CD4-positive, alpha-beta T cell (primary cell): ENCODE measurements at regions not wholly inside any gene's neighbourhood (a gene's known extent, or its start where the extent isn't known, plus 50 kb on each side); places are given as distances from the start of the nearest gene placed in this dataset.

Experiments
- ATAC-seq: fragments of 200-7000 bp; cut with Tn5 transposase; one replicate; pipeline ENCODE4 v1.10.0; 2022; ENCODE audit warnings: mild to moderate bottlenecking; ENCODE audit not compliant: poor library complexity
- CTCF ChIA-PET: fragments of 350-600 bp; sonication (Branson Sonifier 250); formaldehyde crosslinking; loops from one replicate; lab custom pipeline; 2021; ENCODE audit warnings: antibody characterized with exemption, inconsistent platforms; lab: Charles Lee
- POLR2A ChIA-PET: fragments of 350-600 bp; sonication (Branson Sonifier 250); formaldehyde crosslinking; loops from one replicate; lab custom pipeline; 2021; ENCODE audit warnings: antibody characterized with exemption, inconsistent platforms; lab: Charles Lee
- DNase-seq, 14 experiments: peaks; one replicate each; pipeline ENCODE4 v3.0.0-alpha.2; 2013 to 2020; ENCODE audit warnings: mixed read lengths in 2 of 14
- H3K27ac ChIP-seq, 2 donors: one replicate each; pipeline versions ENCODE4 v1.5.1 to v1.7.0; 2013; ENCODE audit warnings: low read length in 2 of 2, low read depth in 1 of 2, mild to moderate bottlenecking in 1 of 2
- H3K27me3 ChIP-seq, 2 experiments: 1 replicate in 1 of 2; 2 replicates in 1 of 2; pipeline versions ENCODE4 v1.6.1 to v1.7.0; 2013; ENCODE audit warnings: low read length in 2 of 2, control low read depth in 1 of 2, mild to moderate bottlenecking in 1 of 2, moderate library complexity in 1 of 2; ENCODE audit not compliant: insufficient read depth in 2 of 2, control insufficient read depth in 1 of 2
- H3K36me3 ChIP-seq: one replicate; pipeline ENCODE4 v1.6.1; 2013; ENCODE audit warnings: low read length, control low read depth; ENCODE audit not compliant: insufficient read depth
- H3K4me1 ChIP-seq: one replicate; pipeline ENCODE4 v1.6.1; 2013; ENCODE audit warnings: low read length, control low read depth; ENCODE audit not compliant: insufficient read depth
- H3K4me3 ChIP-seq: one replicate; pipeline ENCODE4 v1.5.1; 2013; ENCODE audit warnings: mild to moderate bottlenecking, low read length, moderate library complexity
- H3K9me3 ChIP-seq, 2 experiments: 1 replicate in 1 of 2; 2 replicates in 1 of 2; pipeline versions ENCODE4 v1.6.1 to v1.7.0; 2013; ENCODE audit warnings: low read length in 2 of 2, mild to moderate bottlenecking in 2 of 2, control low read depth in 1 of 2, moderate library complexity in 1 of 2; ENCODE audit not compliant: control insufficient read depth in 1 of 2, insufficient read depth in 1 of 2
- H3K27ac Mint-ChIP-seq: one replicate; pipeline ENCODE4 v1.8.0; 2020; ENCODE audit warnings: mixed read lengths
- H3K27me3 Mint-ChIP-seq: one replicate; pipeline ENCODE4 v1.8.0; 2021; ENCODE audit warnings: mixed read lengths
- H3K36me3 Mint-ChIP-seq: one replicate; pipeline ENCODE4 v1.8.0; 2021; ENCODE audit warnings: low read depth, mixed read lengths
- H3K4me1 Mint-ChIP-seq: one replicate; pipeline ENCODE4 v1.8.0; 2021; ENCODE audit warnings: low read depth, mixed read lengths
- H3K4me3 Mint-ChIP-seq: one replicate; pipeline ENCODE4 v1.8.0; 2020; ENCODE audit warnings: mild to moderate bottlenecking, mixed read lengths
- H3K9me3 Mint-ChIP-seq: one replicate; pipeline ENCODE4 v1.8.0; 2020; ENCODE audit warnings: mixed read lengths
- CTCF ChIP-seq: fragments of 200-600 bp; IDR thresholded peaks from one replicate; pipeline ENCODE4 v1.8.0; 2022; ENCODE audit warnings: antibody characterized with exemption, mild to moderate bottlenecking
- intact Hi-C, 2 experiments: fragments of 100-400 bp; cut with DNase I in 1 of 2; cut with micrococcal nuclease in 1 of 2; formaldehyde crosslinking; loops; one replicate each; pipeline versions ENCODE4 v1.15.1 to v1.9.0; 2023 to 2025; cut with DNase I, micrococcal nuclease

- ChIA-PET CTCF (no interaction called here), POLR2A (no interaction called here)
- intact Hi-C loops, result no loop called here
- H3K27ac ChIP-seq, result no peak overlapping the region
- H3K36me3 ChIP-seq, result no peaks in the 10 kb centered on the region
- no peak overlapping the region for H3K27ac Mint-ChIP-seq
- no peaks in the 10 kb centered on the region for H3K9me3 Mint-ChIP-seq
- H3K27me3 Mint-ChIP-seq, result peaks cover 33% of the 10 kb centered on the region
- no peak overlapping the region for H3K4me3 Mint-ChIP-seq
- H3K4me3 ChIP-seq, result no peak overlapping the region
- peaks cover 0 to 6% of the 10 kb centered on the region in 2 experiments for H3K27me3 ChIP-seq
- no peaks in the 10 kb centered on the region for H3K36me3 Mint-ChIP-seq
- H3K4me1 ChIP-seq, result no peaks in the 10 kb centered on the region
- H3K4me1 Mint-ChIP-seq, result no peaks in the 10 kb centered on the region
- DNase-seq (no peak), ATAC-seq (no peak)
- H3K9me3 ChIP-seq, result peaks cover 0 to 3% of the 10 kb centered on the region in 2 experiments
- no peak for TF ChIP-seq CTCF
Observed at GRCh38 chr7:50872437-50872836, 89.7 kb upstream of the GRB10 start.

GRCh38 chr7:50869108-50869725 is 86.5 kb upstream of the GRB10 start:
- Histone ChIP-seq H3K4me3 (no peak overlapping the region), H3K9me3 (peaks cover 0 to 5% of the 10 kb centered on the region in 2 experiments), H3K27me3 (peaks cover 0 to 6% of the 10 kb centered on the region in 2 experiments), H3K4me1 (no peaks in the 10 kb centered on the region), H3K36me3 (no peaks in the 10 kb centered on the region), H3K27ac (no peak overlapping the region)
- Mint-ChIP-seq H3K4me1 (no peaks in the 10 kb centered on the region), H3K27me3 (peaks cover 17% of the 10 kb centered on the region), H3K4me3 (no peak overlapping the region), H3K27ac (no peak overlapping the region), H3K36me3 (no peaks in the 10 kb centered on the region), H3K9me3 (no peaks in the 10 kb centered on the region)
- POLR2A ChIA-PET, result no interaction called here
- ATAC-seq, result no peak
- CTCF ChIA-PET, result no interaction called here
- no peak for DNase-seq
- no peak for TF ChIP-seq CTCF
- intact Hi-C loops, result no loop called here

GRCh38 chr7:50868426-50869100 is 85.9 kb upstream of the GRB10 start:
- intact Hi-C loops, result no loop called here
- peaks cover 0 to 5% of the 10 kb centered on the region in 2 experiments for H3K9me3 ChIP-seq
- ChIA-PET POLR2A (no interaction called here), CTCF (no interaction called here)
- no peak for ATAC-seq
- H3K4me3 ChIP-seq, result no peak overlapping the region
- DNase-seq, result no peak
- Mint-ChIP-seq H3K27ac (no peak overlapping the region), H3K36me3 (no peaks in the 10 kb centered on the region), H3K4me3 (no peak overlapping the region), H3K4me1 (no peaks in the 10 kb centered on the region), H3K9me3 (no peaks in the 10 kb centered on the region), H3K27me3 (peaks cover 12% of the 10 kb centered on the region)
- H3K4me1 ChIP-seq, result no peaks in the 10 kb centered on the region
- peaks cover 0 to 6% of the 10 kb centered on the region in 2 experiments for H3K27me3 ChIP-seq
- no peaks in the 10 kb centered on the region for H3K36me3 ChIP-seq
- no peak overlapping the region for H3K27ac ChIP-seq
- no peak for TF ChIP-seq CTCF
